ENCODE measurements at regions not wholly inside any gene's neighbourhood (a gene's known extent, or its start where the extent isn't known, plus 50 kb on each side); places are given as distances from the start of the nearest gene placed in this dataset.

- TF ChIP-seq CTCF (IDR thresholded peaks at IDR 0.05; ENCODE audit: low read depth, low read length, poor library complexity, severe bottlenecking) (no peak), EZH2phosphoT487 (IDR thresholded peaks at IDR 0.05; ENCODE audit: borderline replicate concordance, low read length) (no peak)
Observed at GRCh38 chr1:102241431-102242338, 245.0 kb upstream of the OLFM3 start.

Measured in DOHH2 (cell line).